Type B pancreatic cell (in vitro differentiated cells): ENCODE measurements at regions not wholly inside any gene's neighbourhood (a gene's known extent, or its start where the extent isn't known, plus 50 kb on each side); places are given as distances from the start of the nearest gene placed in this dataset.
A peak's percentile ranks its signal among the peaks of the same experiment; 100 is the strongest.
"Not testable (repeated sequence)": the region's sequence is repeated elsewhere in the genome, so short reads cannot be mapped to it uniquely, and the experiment has no call there.

Experiments used
- DNase-seq: peaks from one replicate; pipeline ENCODE4 v3.0.0; 2021; ENCODE audit warnings: mixed read lengths; ENCODE audit not compliant: unreplicated experiment; ENCODE audit errors: extremely low spot score
- H3K27ac Mint-ChIP-seq: 2 replicates; pipeline ENCODE4 v1.8.0; 2021; ENCODE audit warnings: mild to moderate bottlenecking, mixed read lengths
- H3K27me3 Mint-ChIP-seq: 2 replicates; pipeline ENCODE4 v1.8.0; 2021; ENCODE audit warnings: mixed read lengths
- H3K36me3 Mint-ChIP-seq: 2 replicates; pipeline ENCODE4 v1.8.0; 2021; ENCODE audit warnings: mixed read lengths
- H3K4me1 Mint-ChIP-seq: one replicate; pipeline ENCODE4 v1.8.0; 2021; ENCODE audit warnings: mixed read lengths; ENCODE audit not compliant: unreplicated experiment
- H3K4me3 Mint-ChIP-seq: 2 replicates; pipeline ENCODE4 v1.8.0; 2021; ENCODE audit warnings: mild to moderate bottlenecking, mixed read lengths
- H3K9me3 Mint-ChIP-seq: 2 replicates; pipeline ENCODE4 v1.8.0; 2021; ENCODE audit warnings: mixed read lengths
- TF ChIP-seq, protein P1 (sequence below): fragments of 200-600 bp; sonication (generic); conservative IDR thresholded peaks from 2 replicates; pipeline ENCODE4 v1.5.0; 2021; ENCODE audit warnings: antibody characterized with exemption, mild to moderate bottlenecking

DNA sequence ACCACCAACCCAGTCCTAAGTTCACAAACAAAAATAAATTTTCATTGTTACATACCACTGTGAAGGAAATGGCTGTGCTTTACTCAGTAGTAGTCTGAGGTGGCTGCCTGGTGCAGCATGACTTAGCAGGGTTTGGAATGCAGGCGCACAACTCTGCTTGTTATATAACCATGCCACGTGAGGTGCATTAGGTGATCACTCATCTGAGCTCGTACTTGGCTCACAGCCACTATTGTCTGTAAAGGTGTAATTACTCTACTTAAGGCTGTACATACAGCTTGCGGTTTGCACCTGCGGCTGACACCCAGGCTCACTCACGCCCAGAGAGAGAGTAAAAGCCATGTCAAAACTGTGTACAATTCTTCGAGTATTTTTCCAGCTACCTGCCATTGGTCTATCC, 599.4 kb downstream of the LTN1 start:
- no peaks in the 10 kb centered on the region for H3K9me3 Mint-ChIP-seq
- no peak overlapping the region for H3K4me3 Mint-ChIP-seq
- TF ChIP-seq, protein P1, sequence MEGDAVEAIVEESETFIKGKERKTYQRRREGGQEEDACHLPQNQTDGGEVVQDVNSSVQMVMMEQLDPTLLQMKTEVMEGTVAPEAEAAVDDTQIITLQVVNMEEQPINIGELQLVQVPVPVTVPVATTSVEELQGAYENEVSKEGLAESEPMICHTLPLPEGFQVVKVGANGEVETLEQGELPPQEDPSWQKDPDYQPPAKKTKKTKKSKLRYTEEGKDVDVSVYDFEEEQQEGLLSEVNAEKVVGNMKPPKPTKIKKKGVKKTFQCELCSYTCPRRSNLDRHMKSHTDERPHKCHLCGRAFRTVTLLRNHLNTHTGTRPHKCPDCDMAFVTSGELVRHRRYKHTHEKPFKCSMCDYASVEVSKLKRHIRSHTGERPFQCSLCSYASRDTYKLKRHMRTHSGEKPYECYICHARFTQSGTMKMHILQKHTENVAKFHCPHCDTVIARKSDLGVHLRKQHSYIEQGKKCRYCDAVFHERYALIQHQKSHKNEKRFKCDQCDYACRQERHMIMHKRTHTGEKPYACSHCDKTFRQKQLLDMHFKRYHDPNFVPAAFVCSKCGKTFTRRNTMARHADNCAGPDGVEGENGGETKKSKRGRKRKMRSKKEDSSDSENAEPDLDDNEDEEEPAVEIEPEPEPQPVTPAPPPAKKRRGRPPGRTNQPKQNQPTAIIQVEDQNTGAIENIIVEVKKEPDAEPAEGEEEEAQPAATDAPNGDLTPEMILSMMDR: no peak
- no peak for DNase-seq
- peaks cover 7% of the 10 kb centered on the region for H3K27me3 Mint-ChIP-seq
- no peaks in the 10 kb centered on the region for H3K36me3 Mint-ChIP-seq
- no peaks in the 10 kb centered on the region for H3K4me1 Mint-ChIP-seq
- peak overlapping the region; percentile 40 for H3K27ac Mint-ChIP-seq

DNA sequence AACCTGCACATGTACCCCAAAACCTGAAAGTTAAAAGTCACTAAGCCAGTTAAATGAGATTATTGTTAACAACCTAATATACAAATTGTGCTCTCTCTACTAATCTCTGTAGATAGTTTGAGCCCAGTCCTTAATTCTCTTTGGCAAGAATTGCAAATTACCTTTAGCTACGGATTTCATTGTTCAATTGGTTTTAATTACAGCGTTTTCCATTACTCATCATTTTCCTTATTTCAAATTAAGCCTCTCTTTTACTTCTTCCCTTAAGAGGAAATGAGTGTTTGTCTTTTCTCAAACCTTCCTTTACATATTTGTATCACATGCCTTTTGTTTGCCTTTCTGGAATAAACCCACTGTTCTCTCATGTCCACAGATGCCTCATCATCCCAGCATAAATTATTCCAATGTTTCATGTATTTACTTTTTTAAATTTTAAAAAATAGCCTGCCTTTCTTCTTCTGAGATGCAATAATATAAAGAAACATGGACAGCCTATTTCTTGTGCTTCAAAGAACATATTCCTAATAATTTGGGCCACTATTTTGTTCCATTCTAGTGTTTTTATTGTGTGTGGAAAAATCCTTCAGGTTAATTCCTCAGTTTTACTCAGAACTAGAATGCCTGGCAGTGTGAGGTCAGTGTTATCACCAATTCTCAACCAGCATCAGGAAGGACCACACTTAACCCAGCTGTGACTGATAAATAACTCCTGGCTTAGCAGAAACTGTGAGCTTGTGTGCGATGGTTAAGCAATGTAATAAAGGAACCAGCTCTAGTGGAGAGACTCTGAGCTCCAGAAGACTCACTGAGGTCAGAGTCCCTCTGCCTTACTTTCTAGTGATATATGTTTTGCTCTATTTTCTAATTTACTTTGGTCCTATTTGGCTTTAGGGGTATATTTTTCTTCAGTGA, 600.5 kb downstream of the LTN1 start:
- Mint-ChIP-seq H3K4me1 (no peaks in the 10 kb centered on the region), H3K27ac (no peak overlapping the region), H3K4me3 (no peak overlapping the region), H3K9me3 (no peaks in the 10 kb centered on the region), H3K36me3 (no peaks in the 10 kb centered on the region), H3K27me3 (peaks cover 3% of the 10 kb centered on the region)
- DNase-seq: no peak
- TF ChIP-seq, protein P1: no peak

DNA sequence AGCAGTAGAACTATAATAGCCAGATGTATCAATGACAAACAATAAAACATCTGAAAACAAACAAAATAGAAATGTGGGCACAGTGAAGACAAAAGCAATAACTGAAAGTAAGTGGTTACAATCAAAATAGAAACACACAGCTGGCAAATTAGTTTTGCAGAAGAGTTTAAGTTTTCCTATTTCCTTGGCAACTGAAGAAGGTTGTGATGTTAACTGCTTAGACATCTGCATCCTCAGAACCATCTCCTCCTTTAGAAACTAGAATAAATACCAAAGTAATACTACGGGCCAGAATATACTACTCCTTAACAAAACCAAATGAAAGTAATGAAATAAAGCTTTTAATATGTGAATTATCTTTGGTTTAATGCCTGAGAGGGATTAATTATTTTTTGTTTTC, 605.5 kb downstream of the LTN1 start:
- Mint-ChIP-seq H3K4me3 (no peak overlapping the region), H3K9me3 (no peaks in the 10 kb centered on the region), H3K4me1 (no peaks in the 10 kb centered on the region), H3K27ac (no peak overlapping the region), H3K27me3 (peaks cover 14% of the 10 kb centered on the region), H3K36me3 (no peaks in the 10 kb centered on the region)
- TF ChIP-seq, protein P1: no peak
- DNase-seq: no peak

DNA sequence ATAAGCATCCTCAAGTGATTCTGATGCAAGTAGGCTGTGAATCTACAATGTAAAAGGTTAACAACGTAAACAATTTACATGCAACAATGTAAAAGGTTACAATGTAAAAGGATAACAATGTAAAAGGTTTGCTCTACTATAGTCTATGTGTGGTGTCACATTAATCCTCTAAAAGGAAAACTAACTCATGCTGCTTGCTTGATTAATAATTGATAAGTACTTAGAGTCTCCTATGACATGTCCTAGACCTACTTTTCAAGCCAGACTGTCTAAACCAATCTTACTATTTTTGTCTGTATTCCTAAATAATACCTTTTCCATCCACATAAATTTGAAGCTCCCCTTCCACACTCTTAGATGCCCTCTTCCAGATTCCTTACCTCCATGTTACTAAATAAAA, 606.8 kb downstream of the LTN1 start:
- Mint-ChIP-seq H3K4me1 (no peaks in the 10 kb centered on the region), H3K27me3 (peaks cover 14% of the 10 kb centered on the region), H3K27ac (no peak overlapping the region), H3K4me3 (no peak overlapping the region), H3K9me3 (no peaks in the 10 kb centered on the region), H3K36me3 (no peaks in the 10 kb centered on the region)
- TF ChIP-seq, protein P1: no peak
- DNase-seq: no peak

DNA sequence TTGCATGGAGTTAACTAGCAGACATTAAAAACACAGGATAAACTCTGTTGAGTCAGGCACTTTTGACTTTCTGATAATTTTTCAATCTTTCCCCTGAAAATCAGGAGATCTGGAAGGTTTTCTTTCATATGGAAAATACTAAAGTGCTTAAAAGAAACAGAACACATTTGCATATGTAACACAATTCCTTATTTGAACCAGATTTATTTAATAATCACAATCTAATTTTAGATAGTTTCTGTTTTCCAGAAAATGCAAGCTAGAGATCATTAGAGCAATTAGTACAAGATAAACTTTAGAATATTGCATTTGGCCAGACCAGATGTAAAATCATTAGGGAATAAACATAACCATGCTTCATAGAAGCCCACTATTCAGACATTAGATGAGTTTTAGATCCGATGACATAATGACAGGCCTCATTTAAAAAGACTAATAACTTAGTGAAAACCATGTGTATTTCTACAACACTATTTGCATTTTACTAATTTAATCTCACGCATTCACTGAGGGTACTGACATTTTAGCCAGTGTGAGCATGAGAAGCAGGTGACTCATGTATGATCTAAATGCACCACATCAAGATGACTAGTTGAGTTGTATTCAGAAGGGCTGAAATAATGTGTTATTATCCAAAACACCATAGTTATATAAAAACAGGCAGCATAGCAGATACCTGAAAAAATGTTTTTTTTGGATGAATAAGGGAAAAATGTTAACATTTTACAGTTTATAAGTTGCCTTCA, 611.5 kb downstream of the LTN1 start:
- H3K4me1 Mint-ChIP-seq, H3K36me3 Mint-ChIP-seq, H3K27me3 Mint-ChIP-seq, H3K9me3 Mint-ChIP-seq, H3K27ac Mint-ChIP-seq, DNase-seq, H3K4me3 Mint-ChIP-seq: not testable (repeated sequence)

DNA sequence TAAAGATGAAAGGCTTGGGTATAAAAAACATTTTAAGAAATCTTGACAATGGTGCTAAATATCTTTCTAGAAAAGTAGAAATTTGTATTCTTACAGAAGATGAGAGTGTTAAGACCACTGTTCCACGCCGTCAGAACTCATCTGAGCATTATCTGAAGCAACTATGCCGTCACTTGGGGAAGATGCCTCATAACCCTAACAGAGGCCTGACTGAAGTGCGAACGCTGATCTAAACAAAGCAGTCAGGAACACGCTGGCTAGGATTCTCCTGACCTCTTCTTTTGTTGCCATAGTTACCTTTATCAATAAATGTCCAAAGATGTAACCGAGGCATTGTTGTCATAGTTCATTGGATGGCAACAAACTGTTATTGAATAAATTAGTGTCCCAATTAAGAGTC, 612.4 kb downstream of the LTN1 start:
- Mint-ChIP-seq H3K4me3 (no peak overlapping the region), H3K9me3 (no peaks in the 10 kb centered on the region), H3K27me3 (peaks cover 3% of the 10 kb centered on the region), H3K27ac (no peak overlapping the region), H3K36me3 (no peaks in the 10 kb centered on the region), H3K4me1 (no peaks in the 10 kb centered on the region)
- DNase-seq: no peak
- TF ChIP-seq, protein P1: no peak
